ENCODE measurements at regions not wholly inside any gene's neighbourhood (a gene's known extent, or its start where the extent isn't known, plus 50 kb on each side); places are given as distances from the start of the nearest gene placed in this dataset.

- no peak for DNase-seq
These were observed 299.8 kb upstream of the SLC30A5 start for GRCh38 chr5:68793993-68794392.

DNA sequence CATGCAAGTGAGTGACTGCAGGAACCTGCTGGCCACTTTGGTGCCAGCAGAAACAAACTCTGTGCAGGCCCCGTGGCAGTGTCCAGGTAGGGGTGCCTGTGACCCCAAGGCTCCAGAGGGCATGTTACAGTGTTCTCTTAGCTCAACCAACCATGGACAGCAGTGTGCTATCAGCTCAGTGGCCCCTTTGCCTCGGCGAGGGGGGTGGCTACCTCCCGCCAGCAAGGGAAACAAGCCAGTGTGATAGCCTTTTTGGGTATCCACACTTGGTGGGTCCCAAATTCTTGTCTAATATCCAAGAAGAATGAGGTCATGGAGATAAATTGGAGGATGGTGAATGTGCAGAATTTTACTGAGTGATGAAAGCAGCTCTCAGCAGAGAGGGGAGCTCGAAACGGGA is 298.6 kb upstream of the SLC30A5 start:
- DNase-seq: no peak

DNA sequence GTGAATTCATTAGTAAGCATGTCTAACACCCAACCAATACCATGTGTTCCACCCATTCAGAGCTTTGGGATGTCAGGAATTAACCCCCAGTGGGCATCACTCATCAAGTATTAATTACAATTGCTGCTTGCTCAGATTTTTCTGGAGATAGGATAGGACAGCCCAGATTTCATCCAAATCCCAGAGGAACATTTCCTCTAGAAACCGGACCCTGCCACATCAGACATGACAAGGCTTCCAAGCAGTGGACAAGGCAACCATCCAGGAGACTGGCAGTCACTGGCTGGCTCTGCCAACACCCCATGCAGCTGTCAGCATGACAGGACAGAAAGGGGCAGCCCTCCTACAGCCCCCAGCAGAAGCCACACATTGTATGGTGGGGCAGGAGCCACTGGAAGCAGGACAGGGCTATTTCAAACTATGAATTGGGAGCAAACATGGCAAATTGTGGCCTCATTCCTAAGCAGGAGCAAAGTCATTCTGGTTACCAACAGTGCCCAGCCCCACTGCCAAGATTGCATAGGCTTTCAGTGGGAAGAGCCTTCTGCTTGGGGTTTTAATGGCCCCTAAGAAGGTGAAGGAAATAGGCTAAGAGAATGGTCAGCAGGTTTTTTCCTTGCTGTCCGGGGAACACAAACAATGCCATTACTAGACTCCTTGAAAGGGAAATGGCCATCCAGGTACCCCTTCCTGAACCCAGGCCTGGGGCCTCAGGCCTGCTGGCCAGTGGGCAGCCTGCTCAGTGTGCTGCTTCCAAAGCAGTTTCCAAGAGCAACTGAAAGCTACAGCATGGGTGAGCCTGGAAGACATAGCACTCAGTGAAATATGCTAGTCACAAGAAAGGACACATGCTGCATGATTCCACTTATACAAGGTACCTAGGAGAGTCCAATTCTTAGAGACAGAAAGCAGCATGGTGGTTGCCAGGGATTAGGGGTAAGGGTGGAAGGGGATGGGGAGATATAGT is 294.7 kb upstream of the SLC30A5 start:
- DNase-seq: no peak

DNA sequence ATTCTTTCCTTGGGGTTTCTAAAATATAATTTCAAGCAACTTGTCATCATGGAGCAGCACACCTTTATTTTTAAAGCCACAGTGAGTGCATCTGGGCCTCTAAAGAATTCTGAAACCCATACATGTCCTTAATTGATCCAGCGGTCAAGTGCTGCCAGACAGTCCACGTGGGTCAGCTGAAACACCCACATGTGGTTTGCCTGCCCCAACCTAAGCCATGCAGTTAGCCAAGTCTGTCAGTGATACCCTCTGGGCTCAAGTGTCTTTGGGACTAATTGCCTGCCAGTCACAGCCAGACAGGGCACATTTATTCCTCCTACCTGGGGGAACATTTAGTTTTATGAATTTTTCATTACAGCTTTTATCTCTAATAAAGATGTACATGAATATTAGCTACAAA is 291.4 kb upstream of the SLC30A5 start:
- no peak for DNase-seq

DNA sequence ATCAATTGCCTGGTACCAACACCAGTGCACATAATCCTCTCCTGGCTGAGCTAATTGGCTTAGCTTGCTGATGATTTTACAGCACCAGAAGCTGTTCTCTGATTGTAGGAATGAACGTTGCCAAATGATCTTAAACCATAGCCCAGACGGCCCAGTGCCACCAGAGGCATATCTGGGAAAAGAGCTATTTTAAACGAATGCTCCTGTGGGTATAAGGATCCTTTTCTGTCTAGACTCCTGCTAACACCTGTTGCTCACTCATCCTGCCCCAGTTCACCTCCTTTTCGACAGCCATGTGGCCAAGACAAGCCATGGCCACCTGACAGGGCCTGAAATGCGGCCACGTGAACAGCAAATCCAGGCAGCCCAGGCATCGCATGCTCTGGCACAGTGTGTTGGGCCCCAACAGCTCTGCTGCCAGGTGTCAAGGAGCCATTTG is 289.9 kb upstream of the SLC30A5 start:
- no peak for DNase-seq

DNA sequence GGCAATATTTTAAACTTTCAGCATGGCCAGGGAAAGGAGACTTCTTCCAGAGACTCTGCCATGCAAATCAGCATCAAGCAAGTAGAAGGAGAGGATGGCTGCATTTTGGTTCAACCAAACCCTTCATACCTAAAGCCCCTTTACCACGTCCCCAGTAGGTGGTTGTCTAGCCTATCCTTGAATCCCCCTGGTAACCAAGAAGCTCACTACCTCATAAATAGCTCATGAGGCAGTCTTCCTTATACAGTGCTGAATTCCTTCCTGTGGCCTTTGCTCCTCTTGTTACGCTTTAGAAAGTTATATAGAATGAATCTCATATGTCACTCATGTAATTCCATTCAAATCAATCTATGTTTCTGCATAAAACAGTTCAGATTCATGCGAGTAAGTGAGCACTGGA is 289.5 kb upstream of the SLC30A5 start:
- no peak for DNase-seq

DNA sequence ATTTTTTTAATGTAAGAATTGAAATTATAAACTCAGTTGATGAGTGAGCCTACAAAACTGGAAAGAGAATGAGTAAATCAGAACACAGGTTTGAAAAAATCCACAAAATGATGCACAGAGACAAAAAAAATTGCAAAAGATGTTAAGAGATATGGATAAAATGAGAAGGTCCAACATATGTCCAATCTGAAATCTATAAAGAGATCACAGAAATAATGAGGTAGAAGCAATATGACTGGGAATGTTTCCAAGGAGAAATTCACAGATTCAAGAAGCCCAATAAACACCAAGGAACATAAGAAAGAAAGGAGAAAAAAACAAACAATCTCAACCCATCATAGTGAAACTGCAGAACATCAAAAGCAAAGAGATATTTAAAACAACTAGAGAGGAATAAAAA is 288.4 kb upstream of the SLC30A5 start:
- no peak for DNase-seq

DNA sequence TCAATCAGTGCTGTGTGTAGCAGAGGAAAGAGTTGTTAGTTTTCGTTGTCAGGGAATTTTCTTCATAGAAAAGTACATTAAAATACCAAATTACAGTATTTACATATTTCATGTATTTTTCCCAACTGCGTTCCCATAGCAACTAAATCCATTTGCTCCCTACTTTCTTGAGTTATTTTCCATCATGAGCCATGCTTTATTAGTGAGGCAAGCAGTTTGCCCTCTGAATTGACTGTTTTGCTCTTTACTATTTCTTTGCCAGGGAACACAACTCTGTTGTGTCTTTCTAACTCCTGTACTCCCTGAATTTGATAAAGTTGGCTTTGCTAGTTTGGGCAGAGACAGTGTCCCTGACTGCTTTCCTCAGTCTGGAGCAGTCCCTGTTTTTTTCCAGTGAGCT is 276.2 kb upstream of the SLC30A5 start:
- no peak for DNase-seq

DNA sequence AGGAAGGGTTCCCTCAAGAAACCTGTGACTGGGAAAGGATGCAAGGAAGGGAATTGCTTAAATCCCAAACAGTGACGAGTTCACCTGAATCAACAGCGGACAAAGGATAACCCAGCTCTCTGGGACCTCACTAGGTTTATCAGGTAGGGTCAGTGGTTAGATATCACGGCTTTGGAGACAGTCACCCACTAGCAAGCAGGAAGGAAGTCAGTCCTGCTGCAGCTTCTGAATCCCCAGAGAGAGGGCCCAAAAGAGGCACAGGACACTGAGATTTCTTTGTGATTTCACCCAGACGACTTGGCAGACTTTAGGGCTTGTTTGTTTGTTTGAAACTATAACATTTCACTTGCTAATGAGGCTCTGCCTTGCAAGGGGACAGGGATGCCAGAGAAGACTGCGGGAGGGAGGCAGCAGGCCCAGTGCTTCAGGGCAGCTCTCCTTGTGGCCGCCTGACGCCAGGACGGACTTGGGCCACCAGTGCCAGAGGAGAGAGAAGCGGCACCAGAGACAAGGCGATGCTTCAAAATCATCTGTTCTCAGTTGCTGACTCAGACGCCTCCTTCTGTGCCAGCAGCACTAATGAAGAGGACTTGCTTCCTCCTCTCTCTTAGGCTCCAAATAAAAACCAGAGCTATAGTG is 275.6 kb upstream of the SLC30A5 start:
- no peak for DNase-seq

GRCh38 chr5:68818870-68819269 is 274.9 kb upstream of the SLC30A5 start:
- no peak for DNase-seq

GRCh38 chr5:68821056-68821455 is 272.8 kb upstream of the SLC30A5 start:
- no peak for DNase-seq

- DNase-seq: no peak
These were observed 271.0 kb upstream of the SLC30A5 start for GRCh38 chr5:68822796-68823195.

DNA sequence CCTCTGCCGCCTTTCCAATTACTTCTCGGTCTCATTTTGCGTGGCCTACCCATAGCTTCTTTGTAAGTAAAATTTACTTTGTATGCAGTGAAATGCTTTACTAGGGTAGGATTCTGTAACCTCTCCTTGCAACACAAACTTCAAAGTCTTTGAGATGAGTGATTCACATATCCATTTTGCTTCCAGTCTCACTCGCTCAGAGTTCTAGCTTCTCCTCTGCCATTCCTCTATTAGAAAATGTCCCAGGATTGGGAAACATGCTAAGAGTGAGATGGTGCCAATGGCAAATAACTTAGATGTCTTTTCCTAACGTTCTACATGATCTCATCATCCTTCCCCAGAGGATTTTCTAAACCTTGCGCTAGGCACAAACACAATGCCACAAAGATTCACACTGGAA is 270.5 kb upstream of the SLC30A5 start:
- no peak for DNase-seq

DNA sequence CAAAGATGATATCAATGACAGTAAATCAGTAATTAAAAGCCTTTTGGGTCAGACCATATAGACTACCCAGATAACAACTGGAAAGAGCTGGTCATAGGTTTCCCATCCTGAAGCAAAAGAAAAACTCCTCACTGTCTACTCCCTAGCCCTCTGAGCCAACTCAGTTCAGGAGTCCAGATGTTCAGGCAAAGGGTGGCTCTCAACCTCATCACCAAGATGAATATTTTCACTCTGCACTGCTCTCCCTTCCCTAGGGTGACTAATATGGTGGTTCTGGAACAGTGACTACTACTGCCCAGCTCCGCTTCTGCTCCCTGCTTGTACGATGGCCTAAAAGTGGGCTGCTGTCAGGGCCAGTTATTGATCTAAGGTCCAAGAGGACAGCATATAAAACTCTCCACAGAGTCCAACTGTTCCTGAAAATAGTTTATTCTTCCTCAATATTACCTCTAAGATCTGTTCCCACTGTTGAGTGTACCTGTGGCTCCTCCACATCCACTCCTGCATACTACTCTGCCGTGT is 263.4 kb upstream of the SLC30A5 start:
- no peak for DNase-seq

GRCh38 chr5:68834491-68834981 is 259.3 kb upstream of the SLC30A5 start:
- DNase-seq: no peak

DNA sequence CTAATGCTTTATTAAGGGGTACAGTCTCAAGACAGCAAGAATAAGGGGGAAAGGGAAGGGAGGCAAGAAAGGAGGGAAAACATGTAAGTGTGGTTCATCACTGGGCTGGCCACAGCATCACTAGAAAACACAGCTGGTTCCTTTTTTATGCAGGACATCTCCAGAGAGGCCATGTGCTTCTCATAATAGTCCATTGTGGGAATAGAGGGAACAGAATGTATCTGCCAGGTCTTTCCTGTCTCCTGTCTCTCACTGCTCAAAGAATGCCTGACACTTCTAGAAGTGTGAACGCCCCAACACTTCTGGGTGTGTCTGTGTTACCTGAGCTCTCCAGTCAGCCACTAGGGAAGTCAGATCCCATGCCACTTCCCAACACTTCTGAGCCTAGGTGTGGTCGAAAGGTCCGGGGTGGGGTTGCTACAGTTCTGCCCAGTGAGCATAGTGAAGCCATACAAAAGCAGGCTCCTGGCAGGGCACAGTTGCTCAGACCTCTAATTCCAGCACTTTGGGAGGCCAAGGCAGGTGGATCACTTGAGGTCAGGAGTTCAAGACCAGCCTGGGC is 255.6 kb upstream of the SLC30A5 start:
- DNase-seq: no peak

- no peak for DNase-seq
These were observed 254.7 kb upstream of the SLC30A5 start for GRCh38 chr5:68839019-68839552.

GRCh38 chr5:68843624-68844364 is 250.0 kb upstream of the SLC30A5 start:
- no peak for DNase-seq

DNA sequence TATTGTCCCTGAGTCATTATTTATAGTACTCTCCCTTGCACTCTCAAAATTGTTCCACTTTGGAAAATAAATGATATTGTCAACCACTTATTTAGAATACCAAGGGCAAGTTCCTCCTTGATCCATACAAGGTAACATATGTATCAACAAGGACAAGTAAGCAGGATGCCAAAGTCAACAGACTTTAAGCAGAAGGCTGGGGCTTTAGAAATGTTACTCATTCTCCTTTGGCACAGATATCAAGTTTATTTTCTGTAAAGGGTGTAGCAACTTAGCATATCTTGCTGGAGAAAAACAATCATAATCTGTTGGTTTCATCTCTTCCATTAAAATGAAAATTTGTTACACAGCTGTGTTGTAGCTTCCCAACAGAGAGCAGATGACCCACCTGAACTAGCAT is 248.7 kb upstream of the SLC30A5 start:
- no peak for DNase-seq

DNA sequence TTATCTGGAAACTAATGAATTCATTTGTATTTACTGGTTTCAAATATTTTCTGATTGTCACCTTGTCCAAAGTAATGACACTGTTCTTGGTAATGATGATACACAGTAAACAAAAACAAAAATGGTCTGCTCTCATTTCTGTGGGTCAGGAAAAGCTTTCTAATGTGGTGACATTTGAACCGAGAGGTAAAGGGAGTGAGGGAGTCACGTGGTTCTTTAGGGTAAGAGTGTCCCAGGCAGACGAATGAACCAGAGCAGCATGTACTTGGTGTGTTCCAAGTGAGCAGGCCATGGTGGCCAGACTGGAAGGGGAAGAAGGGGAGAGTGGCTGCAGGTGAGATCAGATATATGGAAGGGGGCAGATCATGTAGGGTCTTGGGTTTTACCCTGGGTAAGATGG is 247.0 kb upstream of the SLC30A5 start:
- DNase-seq: no peak

DNA sequence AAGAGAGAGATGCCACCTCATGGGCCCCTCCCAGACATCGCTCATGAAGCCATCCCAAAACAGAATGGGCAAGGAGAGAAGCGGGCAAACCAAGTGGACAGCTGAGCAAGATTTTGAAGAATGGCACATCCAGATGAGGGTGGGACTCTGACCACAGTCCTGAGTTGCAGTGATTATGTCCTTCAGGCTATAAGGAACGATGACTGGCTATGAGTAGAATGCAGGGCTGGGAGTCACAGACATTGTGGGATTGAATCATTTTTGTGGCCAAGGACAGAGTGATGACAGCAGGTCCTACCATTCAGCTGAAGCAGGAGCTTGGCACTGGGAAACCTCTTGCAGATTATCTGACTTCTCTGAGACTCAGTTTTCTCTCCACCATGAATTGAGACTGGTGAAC is 245.7 kb upstream of the SLC30A5 start:
- DNase-seq: no peak

- no peak for DNase-seq
These were observed 244.7 kb upstream of the SLC30A5 start for GRCh38 chr5:68849103-68849502.
